ENCODE measurements at regions not wholly inside any gene's neighbourhood (a gene's known extent, or its start where the extent isn't known, plus 50 kb on each side); places are given as distances from the start of the nearest gene placed in this dataset.
"Not testable (repeated sequence)": the region's sequence is repeated elsewhere in the genome, so short reads cannot be mapped to it uniquely, and the experiment has no call there.

- TF ChIP-seq CTCF (IDR thresholded peaks at IDR 0.05 in 4 of 5, conservative IDR thresholded peaks at IDR 0.05 in 1 of 5); POLR2A (IDR thresholded peaks at IDR 0.05): not testable (repeated sequence)
Measured at GRCh38 chr14:19305776-19306175, 128.4 kb downstream of the POTEG start.

All from gastrocnemius medialis (tissue), 4 donors.